OCI-LY7 (cell line): ENCODE measurements at regions not wholly inside any gene's neighbourhood (a gene's known extent, or its start where the extent isn't known, plus 50 kb on each side); places are given as distances from the start of the nearest gene placed in this dataset.

Experiments used
- BruUV-seq: library from RNA; stranded (reverse); fragments of 400-500 nt; replicated peaks from 2 replicates; lab custom pipeline; 2021; lab: Mats Ljungman, UMichigan
- CTCF ChIA-PET: fragments of 300-600 bp; sonication (Branson Sonifier 250); formaldehyde crosslinking; loops from one replicate; lab custom pipeline; 2022; ENCODE audit warnings: antibody characterized with exemption; ENCODE audit not compliant: unreplicated experiment; lab: Charles Lee
- POLR2A ChIA-PET: fragments of 300-600 bp; sonication (Branson Sonifier 250); formaldehyde crosslinking; loops from one replicate; lab custom pipeline; 2022; ENCODE audit warnings: antibody characterized with exemption; lab: Charles Lee
- DNase-seq: peaks from one replicate; pipeline ENCODE4 v3.0.0-alpha.2; 2015; ENCODE audit warnings: low spot score
- H2AFZ ChIP-seq: fragments of 200-600 bp; sonication (generic), shearing (Covaris generic); 2 replicates; pipeline ENCODE4 v1.6.1; 2014; ENCODE audit warnings: mild to moderate bottlenecking, antibody characterized with exemption, low read length, moderate library complexity
- H3K27ac ChIP-seq: fragments of 200-600 bp; sonication (generic); 2 replicates; pipeline ENCODE4 v1.5.1; 2014; ENCODE audit warnings: mixed run types, low read depth, mild to moderate bottlenecking, moderate library complexity, low read length, inconsistent platforms; ENCODE audit not compliant: poor library complexity, severe bottlenecking
- H3K36me3 ChIP-seq: fragments of 200-600 bp; sonication (generic); 2 replicates; pipeline ENCODE4 v1.6.1; 2014; ENCODE audit warnings: mild to moderate bottlenecking, antibody characterized with exemption, low read length, moderate library complexity, mixed read lengths; ENCODE audit not compliant: insufficient read depth
- H3K4me1 ChIP-seq: fragments of 200-600 bp; sonication (generic); 2 replicates; pipeline ENCODE4 v1.5.1; 2014; ENCODE audit warnings: mild to moderate bottlenecking, low read length; ENCODE audit not compliant: insufficient read depth, poor library complexity, severe bottlenecking
- H3K4me2 ChIP-seq: fragments of 200-600 bp; sonication (generic); 2 replicates; pipeline ENCODE4 v1.6.1; 2014; ENCODE audit warnings: mild to moderate bottlenecking, low read length
- H3K4me3 ChIP-seq: fragments of 200-600 bp; sonication (generic); 2 replicates; pipeline ENCODE4 v1.5.1; 2014; ENCODE audit warnings: mild to moderate bottlenecking, low read depth, low read length; ENCODE audit not compliant: poor library complexity, severe bottlenecking
- H3K79me2 ChIP-seq: fragments of 200-600 bp; sonication (generic); 2 replicates; pipeline ENCODE4 v1.6.1; 2016; ENCODE audit warnings: low read depth, mild to moderate bottlenecking, low read length, moderate library complexity, mixed read lengths; ENCODE audit not compliant: insufficient read depth
- H3K9me2 ChIP-seq: fragments of 200-600 bp; sonication (generic); 2 replicates; pipeline ENCODE4 v1.6.1; 2016; ENCODE audit warnings: mild to moderate bottlenecking, low read length, mixed read lengths; ENCODE audit not compliant: insufficient read depth
- H3K9me3 ChIP-seq: fragments of 200-600 bp; sonication (generic); 2 replicates; pipeline ENCODE4 v1.6.1; 2014; ENCODE audit warnings: mild to moderate bottlenecking, mixed run types, low read length, mixed read lengths
- H4K20me1 ChIP-seq: fragments of 200-600 bp; sonication (generic); 2 replicates; pipeline ENCODE4 v1.6.1; 2014; ENCODE audit warnings: mild to moderate bottlenecking, antibody characterized with exemption, low read length, moderate library complexity, mixed read lengths; ENCODE audit not compliant: insufficient read depth
- CTCF ChIP-seq: fragments of 200-600 bp; sonication (generic); conservative IDR thresholded peaks from 2 replicates; pipeline ENCODE4 v1.5.1; 2014; ENCODE audit warnings: mild to moderate bottlenecking, antibody characterized with exemption, low read length, moderate library complexity, mixed read lengths
- EZH2phosphoT487 ChIP-seq: fragments of 200-600 bp; sonication (generic); IDR thresholded peaks from 2 replicates; pipeline ENCODE4 v1.6.1; 2018; ENCODE audit warnings: low read depth, borderline replicate concordance, mild to moderate bottlenecking, mixed run types, antibody characterized with exemption, low read length, moderate library complexity, mixed read lengths
- intact Hi-C: fragments of 100-400 bp; cut with micrococcal nuclease; formaldehyde crosslinking; loops from one replicate; pipeline ENCODE4 v1.10.0; 2022; ENCODE audit not compliant: unreplicated experiment

GRCh38 chr10:33535866-33536265, 201.4 kb upstream of the NRP1 start:
- Histone ChIP-seq H4K20me1 (no peaks in the 10 kb centered on the region), H3K4me3 (no peak overlapping the region), H3K9me3 (no peaks in the 10 kb centered on the region), H3K27ac (no peak overlapping the region), H3K79me2 (no peaks in the 10 kb centered on the region), H3K4me2 (no peak overlapping the region), H3K9me2 (no peaks in the 10 kb centered on the region), H3K36me3 (no peaks in the 10 kb centered on the region), H3K4me1 (no peaks in the 10 kb centered on the region), H2AFZ (no peak overlapping the region)
- no TSS peak for BruUV-seq
- no peak for TF ChIP-seq EZH2phosphoT487
- no peak for TF ChIP-seq CTCF
- intact Hi-C loops: no loop called here
- DNase-seq: no peak
- CTCF ChIA-PET: no interaction called here
- POLR2A ChIA-PET: interaction anchor here (0.8 kb wide), 1 partner anchor 12 kb away, joined by 3 read pairs; no protein-coding TSS in a partner anchor

GRCh38 chr10:33534416-33534815, 199.9 kb upstream of the NRP1 start:
- ChIA-PET POLR2A (no interaction called here), CTCF (no interaction called here)
- Histone ChIP-seq H3K4me1 (no peaks in the 10 kb centered on the region), H2AFZ (no peak overlapping the region), H3K4me3 (no peak overlapping the region), H3K4me2 (no peak overlapping the region), H3K27ac (no peak overlapping the region), H3K9me3 (no peaks in the 10 kb centered on the region), H3K79me2 (no peaks in the 10 kb centered on the region), H4K20me1 (no peaks in the 10 kb centered on the region), H3K9me2 (no peaks in the 10 kb centered on the region), H3K36me3 (no peaks in the 10 kb centered on the region)
- DNase-seq: no peak
- intact Hi-C loops: no loop called here
- TF ChIP-seq EZH2phosphoT487: no peak
- no peak for TF ChIP-seq CTCF
- BruUV-seq: no TSS peak

GRCh38 chr10:33533612-33534011, 199.1 kb upstream of the NRP1 start:
- CTCF ChIA-PET: no interaction called here
- intact Hi-C loops: no loop called here
- DNase-seq: no peak
- no TSS peak for BruUV-seq
- Histone ChIP-seq H3K9me3 (no peaks in the 10 kb centered on the region), H3K4me1 (no peaks in the 10 kb centered on the region), H4K20me1 (no peaks in the 10 kb centered on the region), H3K79me2 (no peaks in the 10 kb centered on the region), H3K27ac (no peak overlapping the region), H3K9me2 (no peaks in the 10 kb centered on the region), H3K36me3 (no peaks in the 10 kb centered on the region), H3K4me2 (no peak overlapping the region), H2AFZ (no peak overlapping the region), H3K4me3 (no peak overlapping the region)
- TF ChIP-seq CTCF (no peak), EZH2phosphoT487 (no peak)
- POLR2A ChIA-PET: no interaction called here
